Chondrocyte (in vitro differentiated cells): ENCODE measurements at regions not wholly inside any gene's neighbourhood (a gene's known extent, or its start where the extent isn't known, plus 50 kb on each side); places are given as distances from the start of the nearest gene placed in this dataset.
A peak's percentile ranks its signal among the peaks of the same experiment; 100 is the strongest.

Experiments used
- DNase-seq: peaks from one replicate; pipeline ENCODE4 v3.0.0; 2021; ENCODE audit warnings: mixed read lengths, low spot score
- H3K27ac Mint-ChIP-seq: one replicate; pipeline ENCODE4 v1.8.0; 2021; ENCODE audit warnings: mild to moderate bottlenecking, moderate library complexity, mixed read lengths; ENCODE audit not compliant: unreplicated experiment
- H3K27me3 Mint-ChIP-seq: 2 replicates; pipeline ENCODE4 v1.8.0; 2021; ENCODE audit warnings: low read depth, mixed read lengths
- H3K36me3 Mint-ChIP-seq: 2 replicates; pipeline ENCODE4 v1.8.0; 2021; ENCODE audit warnings: low read depth, mixed read lengths
- H3K4me1 Mint-ChIP-seq: 2 replicates; pipeline ENCODE4 v1.8.0; 2021; ENCODE audit warnings: low read depth, mild to moderate bottlenecking, mixed read lengths
- H3K4me3 Mint-ChIP-seq: one replicate; pipeline ENCODE4 v1.8.0; 2021; ENCODE audit warnings: mild to moderate bottlenecking, moderate library complexity, mixed read lengths; ENCODE audit not compliant: unreplicated experiment
- H3K9me3 Mint-ChIP-seq: 2 replicates; pipeline ENCODE4 v1.8.0; 2021; ENCODE audit warnings: low read depth, mixed read lengths
- CTCF ChIP-seq: fragments of 200-600 bp; sonication (generic); IDR thresholded peaks from 2 replicates; pipeline ENCODE4 v1.5.0; 2021; ENCODE audit warnings: antibody characterized with exemption, mild to moderate bottlenecking, moderate library complexity

- Mint-ChIP-seq H3K4me1 (peaks cover 7% of the 10 kb centered on the region), H3K27me3 (no peaks in the 10 kb centered on the region), H3K4me3 (no peak overlapping the region), H3K9me3 (no peaks in the 10 kb centered on the region), H3K27ac (no peak overlapping the region), H3K36me3 (no peaks in the 10 kb centered on the region)
- no peak for TF ChIP-seq CTCF
- DNase-seq, result no peak
These were observed 216.4 kb downstream of the SPP2 start for GRCh38 chr2:234266952-234267351.

- peaks cover 7% of the 10 kb centered on the region for H3K4me1 Mint-ChIP-seq
- H3K36me3 Mint-ChIP-seq, result no peaks in the 10 kb centered on the region
- H3K4me3 Mint-ChIP-seq, result no peak overlapping the region
- no peak overlapping the region for H3K27ac Mint-ChIP-seq
- no peak for TF ChIP-seq CTCF
- H3K9me3 Mint-ChIP-seq, result no peaks in the 10 kb centered on the region
- H3K27me3 Mint-ChIP-seq, result no peaks in the 10 kb centered on the region
- no peak for DNase-seq
These were observed 214.7 kb downstream of the SPP2 start for GRCh38 chr2:234265206-234265605.

DNA sequence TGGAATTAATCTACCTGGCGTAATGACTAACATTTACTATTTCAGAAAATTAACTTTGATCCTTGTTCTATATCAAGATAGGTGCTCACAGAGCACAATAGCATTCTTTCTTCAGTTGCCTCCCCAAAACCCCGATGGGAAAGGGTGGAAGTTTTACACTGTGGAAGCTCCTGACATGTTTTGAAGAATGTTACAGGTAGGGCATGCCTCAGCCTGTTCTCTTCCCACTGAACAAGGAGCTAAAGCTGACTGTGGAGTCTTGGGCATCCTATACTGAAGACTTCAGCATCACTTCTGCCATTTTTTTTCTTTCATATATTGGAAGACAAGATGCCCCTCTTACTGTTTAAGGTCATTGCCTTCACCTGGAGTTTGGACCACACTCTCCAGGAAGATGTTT is 211.2 kb downstream of the SPP2 start:
- H3K4me3 Mint-ChIP-seq, result no peak overlapping the region
- H3K36me3 Mint-ChIP-seq, result no peaks in the 10 kb centered on the region
- DNase-seq, result no peak
- no peaks in the 10 kb centered on the region for H3K27me3 Mint-ChIP-seq
- TF ChIP-seq CTCF, result no peak
- H3K9me3 Mint-ChIP-seq, result no peaks in the 10 kb centered on the region
- H3K4me1 Mint-ChIP-seq, result peaks cover 16% of the 10 kb centered on the region
- H3K27ac Mint-ChIP-seq, result no peak overlapping the region

DNA sequence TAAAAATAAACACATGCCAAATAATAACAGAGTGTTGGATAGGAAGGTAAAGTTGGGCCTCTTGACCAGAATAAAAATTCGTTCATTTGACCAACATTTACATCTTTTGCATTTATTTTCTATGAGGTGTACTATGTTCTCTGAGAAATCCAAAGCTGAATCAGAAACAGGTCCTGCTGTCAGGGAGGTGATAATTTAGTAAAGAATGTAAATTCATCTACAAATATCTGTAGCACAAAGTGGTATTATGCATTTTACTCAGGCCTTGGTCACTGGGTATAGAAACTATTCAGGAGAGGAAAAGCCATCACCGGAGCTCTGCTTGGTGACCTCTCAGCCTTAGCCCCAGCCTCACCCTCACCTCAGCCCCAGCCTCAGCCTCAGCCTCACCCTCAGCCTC is 208.9 kb downstream of the SPP2 start:
- Mint-ChIP-seq H3K27ac (no peak overlapping the region), H3K36me3 (no peaks in the 10 kb centered on the region), H3K4me3 (no peak overlapping the region), H3K9me3 (no peaks in the 10 kb centered on the region), H3K27me3 (no peaks in the 10 kb centered on the region), H3K4me1 (peaks cover 16% of the 10 kb centered on the region)
- no peak for DNase-seq
- TF ChIP-seq CTCF, result no peak

DNA sequence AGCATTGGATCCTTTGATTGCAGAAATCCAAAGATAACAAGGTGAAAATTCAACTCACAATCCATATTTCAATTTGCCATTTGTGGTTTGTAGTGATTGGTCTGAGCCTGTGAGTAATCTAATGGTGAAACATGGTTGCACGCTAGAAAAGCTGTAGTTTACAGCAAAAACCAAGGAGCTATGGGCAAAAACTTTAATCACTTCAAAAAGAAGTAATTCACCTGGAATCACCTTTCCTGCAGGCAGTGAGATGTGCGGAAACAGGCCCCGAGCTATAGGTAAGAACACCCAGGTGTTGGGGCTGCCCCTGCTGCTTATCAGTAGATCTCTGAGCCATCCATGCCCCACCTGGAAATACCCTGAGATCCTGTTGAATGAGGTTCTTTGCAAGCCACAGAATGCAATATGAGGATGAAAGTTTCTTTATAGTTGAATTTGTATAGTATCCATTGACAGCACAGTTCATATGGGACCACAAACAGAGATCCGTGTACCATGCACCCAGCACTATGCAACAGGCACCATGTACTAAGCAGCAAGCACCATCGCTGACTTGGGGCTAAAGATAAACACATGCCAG is 208.2 kb downstream of the SPP2 start:
- Mint-ChIP-seq H3K27ac (peak overlapping the region; percentile 82), H3K36me3 (no peaks in the 10 kb centered on the region), H3K27me3 (no peaks in the 10 kb centered on the region), H3K9me3 (no peaks in the 10 kb centered on the region), H3K4me3 (no peak overlapping the region), H3K4me1 (peaks cover 16% of the 10 kb centered on the region)
- no peak for TF ChIP-seq CTCF
- no peak for DNase-seq
